ENCODE measurements at regions not wholly inside any gene's neighbourhood (a gene's known extent, or its start where the extent isn't known, plus 50 kb on each side); places are given as distances from the start of the nearest gene placed in this dataset.

DNA sequence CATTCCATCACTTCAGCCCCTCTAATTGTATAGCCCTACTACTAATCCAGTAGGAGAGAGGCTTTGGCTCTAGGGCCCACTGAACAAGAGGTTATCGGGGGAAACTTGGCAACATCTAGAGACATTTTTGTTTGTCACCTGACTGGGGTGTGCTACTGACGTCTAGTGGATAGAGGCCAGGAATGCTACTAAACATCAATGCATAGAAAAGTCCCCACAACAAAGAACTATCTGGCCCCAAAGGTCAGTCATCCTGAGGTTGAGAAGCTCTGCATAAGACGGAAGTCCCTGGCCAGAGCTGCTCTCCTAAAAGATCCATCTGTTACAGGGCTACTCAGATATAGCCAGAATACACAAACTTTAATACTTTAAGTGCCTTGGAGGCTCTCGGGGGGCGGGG lies 570.6 kb upstream of the KLF4 start:
- TF ChIP-seq CTCF (IDR thresholded peaks at IDR 0.05; ENCODE audit: low read depth, low read length): no peak
- no peak for TF ChIP-seq POLR2A (IDR thresholded peaks at IDR 0.05; ENCODE audit: extremely low read depth, insufficient read length)
